ENCODE measurements at regions not wholly inside any gene's neighbourhood (a gene's known extent, or its start where the extent isn't known, plus 50 kb on each side); places are given as distances from the start of the nearest gene placed in this dataset.
"Not testable (repeated sequence)": the region's sequence is repeated elsewhere in the genome, so short reads cannot be mapped to it uniquely, and the experiment has no call there.

DNA sequence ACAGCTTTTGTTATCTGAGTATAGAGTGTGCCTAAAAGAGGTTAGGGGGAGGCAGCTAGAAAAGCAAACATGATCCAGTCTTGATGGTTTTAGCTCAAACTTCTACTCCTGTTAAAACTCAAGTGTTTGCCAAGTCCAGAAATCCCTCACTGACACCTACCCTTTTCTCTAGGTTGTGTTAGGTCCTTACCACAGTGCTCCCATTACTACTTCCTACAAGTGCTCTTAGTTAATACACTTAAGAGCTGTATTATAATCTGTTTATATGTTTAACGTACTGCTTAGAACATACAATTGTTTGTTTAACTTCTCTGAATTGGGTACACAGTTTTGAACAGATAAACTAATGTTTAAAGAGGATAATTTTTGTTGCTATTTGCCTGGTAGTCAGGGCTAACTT lies 1198.0 kb downstream of the KHDRBS2 start:
- H3K9ac ChIP-seq (ENCODE audit: control insufficient read depth, insufficient read depth, low read length); H3K4me3 ChIP-seq; CTCF ChIA-PET; POLR2A ChIA-PET; ATAC-seq; H2AFZ ChIP-seq (ENCODE audit: control insufficient read depth, low read depth, low read length); H3K4me2 ChIP-seq (ENCODE audit: control insufficient read depth, insufficient read depth); in situ Hi-C loops (cut with MboI); intact Hi-C loops (cut with micrococcal nuclease; ENCODE audit: unreplicated experiment); BruUV-seq (replicated peaks); H3K27me3 ChIP-seq (replicated peaks in 1 of 2; ENCODE audit: control insufficient read depth in 2 of 2, insufficient read depth in 2 of 2, low read length in 1 of 2); H3K36me3 ChIP-seq (ENCODE audit: control insufficient read depth in 2 of 2, insufficient read depth in 2 of 2, low read length in 1 of 2); H3K4me1 ChIP-seq (ENCODE audit: control insufficient read depth, insufficient read depth, low read length); RAD21 ChIA-PET (ENCODE audit: unreplicated experiment); FAIRE-seq; H4K20me1 ChIP-seq (ENCODE audit: control insufficient read depth, insufficient read depth); H3K79me2 ChIP-seq (ENCODE audit: control insufficient read depth, insufficient read depth, low read length); SMC1A ChIA-PET (ENCODE audit: uncharacterized antibody, unreplicated experiment); DNase-seq (ENCODE audit: low read depth, low spot score); H3K9me3 ChIP-seq (replicated peaks; ENCODE audit: control insufficient read depth, insufficient read depth, low read length); H3K27ac ChIP-seq (ENCODE audit: control insufficient read depth, insufficient read depth): not testable (repeated sequence)
- WGBS (ENCODE audit: insufficient coverage, insufficient replicate concordance, low lambda C conversion rate, missing lambda C conversion rate) = 0% methylated on average over 1 of the region's 1 CpG

DNA sequence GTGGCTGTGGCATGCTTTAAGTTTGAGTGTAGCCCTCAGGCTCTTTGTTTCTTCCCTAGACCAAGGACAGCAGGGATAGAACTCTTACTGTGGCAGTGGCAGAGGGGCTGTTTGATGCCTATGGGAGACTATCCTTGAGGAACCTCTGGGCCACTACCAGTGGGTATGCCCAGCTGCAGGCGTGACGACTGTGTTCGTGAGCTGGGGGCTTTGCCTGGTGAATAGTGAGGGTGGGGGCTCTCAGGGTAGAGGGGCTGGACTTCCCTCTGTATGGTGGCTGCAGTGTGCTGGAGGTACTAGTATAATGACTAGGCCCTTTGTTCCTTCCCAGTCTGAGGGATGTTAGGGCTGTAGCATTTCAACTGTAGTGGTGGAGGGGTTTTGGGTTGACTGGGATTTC lies 1242.0 kb downstream of the KHDRBS2 start:
- 29% methylated on average over 3 of the region's 3 CpGs for WGBS (ENCODE audit: insufficient coverage, insufficient replicate concordance, low lambda C conversion rate, missing lambda C conversion rate)
- no peaks in the 10 kb centered on the region for H3K27me3 ChIP-seq (replicated peaks in 1 of 2; ENCODE audit: control insufficient read depth in 2 of 2, insufficient read depth in 2 of 2, low read length in 1 of 2)
- ATAC-seq (no peak), FAIRE-seq (no peak), DNase-seq (ENCODE audit: low read depth, low spot score) (no peak)
- no peaks in the 10 kb centered on the region for H3K4me1 ChIP-seq (ENCODE audit: control insufficient read depth, insufficient read depth, low read length)
- no peaks in the 10 kb centered on the region for H3K9me3 ChIP-seq (replicated peaks; ENCODE audit: control insufficient read depth, insufficient read depth, low read length)
- no peaks in the 10 kb centered on the region for H3K79me2 ChIP-seq (ENCODE audit: control insufficient read depth, insufficient read depth, low read length)
- H3K4me2 ChIP-seq (ENCODE audit: control insufficient read depth, insufficient read depth) = no peak overlapping the region
- in situ Hi-C loops (cut with MboI) = no loop called here
- BruUV-seq (replicated peaks) = no TSS peak
- ChIA-PET SMC1A (ENCODE audit: uncharacterized antibody, unreplicated experiment) (no interaction called here), RAD21 (ENCODE audit: unreplicated experiment) (no interaction called here), POLR2A (no interaction called here), CTCF (no interaction called here)
- no peaks in the 10 kb centered on the region for H4K20me1 ChIP-seq (ENCODE audit: control insufficient read depth, insufficient read depth)
- no peak for TF ChIP-seq MAX (IDR thresholded peaks at IDR 0.05; ENCODE audit: low read depth, low read length)
- no peak for TF ChIP-seq FOXM1 (IDR thresholded peaks at IDR 0.05; ENCODE audit: low read depth, low read length)
- TF ChIP-seq NRF1 (conservative IDR thresholded peaks at IDR 0.05; ENCODE audit: low read depth, low read length) = no peak
- TF ChIP-seq MYB (IDR thresholded peaks at IDR 0.05; ENCODE audit: borderline replicate concordance, low read depth, low read length) = no peak
- TF ChIP-seq PAX5 (IDR thresholded peaks at IDR 0.05; ENCODE audit: borderline replicate concordance, low read depth, low read length) = no peak
- TF ChIP-seq RBBP5 (conservative IDR thresholded peaks at IDR 0.05) = no peak
- no peak for TF ChIP-seq CHD2 (IDR thresholded peaks at IDR 0.05; ENCODE audit: borderline replicate concordance, low read depth, low read length)
- H3K4me3 ChIP-seq = no peak overlapping the region
- no peaks in the 10 kb centered on the region for H3K36me3 ChIP-seq (ENCODE audit: control insufficient read depth in 2 of 2, insufficient read depth in 2 of 2, low read length in 1 of 2)
- no peak overlapping the region for H2AFZ ChIP-seq (ENCODE audit: control insufficient read depth, low read depth, low read length)
- intact Hi-C loops (cut with micrococcal nuclease; ENCODE audit: unreplicated experiment) = no loop called here
- no peak overlapping the region for H3K27ac ChIP-seq (ENCODE audit: control insufficient read depth, insufficient read depth)
- no peak overlapping the region for H3K9ac ChIP-seq (ENCODE audit: control insufficient read depth, insufficient read depth, low read length)
